SK-N-SH (cell line): ENCODE measurements at regions not wholly inside any gene's neighbourhood (a gene's known extent, or its start where the extent isn't known, plus 50 kb on each side); places are given as distances from the start of the nearest gene placed in this dataset.
A peak's percentile ranks its signal among the peaks of the same experiment; 100 is the strongest.

Source experiments
- CTCF ChIA-PET: fragments of 300-600, 350-600 bp; formaldehyde crosslinking; extraction: SDS; loops from one replicate; lab custom pipeline; 2021; lab: Yijun Ruan, JAX
- POLR2A ChIA-PET: fragments of 350-600 bp; sonication (Branson Sonifier 250); formaldehyde crosslinking; extraction: SDS; loops from one replicate; lab custom pipeline; 2020; ENCODE audit warnings: antibody characterized with exemption, inconsistent platforms; lab: Yijun Ruan, JAX
- DNase-seq: peaks from one replicate; pipeline ENCODE4 v3.0.0; 2012
- H2AFZ ChIP-seq: fragments of 200-600 bp; sonication (generic); 2 replicates; pipeline ENCODE4 v1.8.1; 2016; ENCODE audit warnings: antibody characterized with exemption, mild to moderate bottlenecking, low read depth
- H3F3A ChIP-seq: fragments of 200-600 bp; sonication (generic); replicated peaks from 2 replicates; pipeline ENCODE3; 2016; ENCODE audit warnings: antibody characterized with exemption, mild to moderate bottlenecking; ENCODE audit not compliant: insufficient read depth
- H3K27ac ChIP-seq, 2 experiments: fragments of 200-500 bp in 1 of 2; fragments of 200-600 bp in 1 of 2; sonication (Bioruptor generic) in 1 of 2; sonication (generic), shearing (Covaris generic) in 1 of 2; 2 replicates each; pipeline versions ENCODE4 v1.5.1 to v1.6.1; 2014 to 2016; ENCODE audit warnings: low read depth in 2 of 2, inconsistent platforms in 1 of 2, low read length in 1 of 2, mild to moderate bottlenecking in 1 of 2, mixed read lengths in 1 of 2
- H3K27me3 ChIP-seq: fragments of 200-600 bp; sonication (generic), shearing (Covaris generic); 2 replicates; pipeline ENCODE4 v1.6.1; 2016; ENCODE audit warnings: mixed run types; ENCODE audit not compliant: insufficient read depth
- H3K36me3 ChIP-seq, 2 experiments: fragments of 200-500 bp in 1 of 2; fragments of 200-600 bp in 1 of 2; sonication (Bioruptor generic) in 1 of 2; sonication (generic) in 1 of 2; replicated peaks in 1 of 2; 2 replicates each; pipeline versions ENCODE3 to v1.5.1; 2014 to 2016; ENCODE audit warnings: low read length in 1 of 2, mild to moderate bottlenecking in 1 of 2; ENCODE audit not compliant: insufficient read depth in 2 of 2, control insufficient read depth in 1 of 2
- H3K4me1 ChIP-seq, 2 experiments: fragments of 200-500 bp in 1 of 2; fragments of 200-600 bp in 1 of 2; sonication (Bioruptor generic) in 1 of 2; sonication (generic), shearing (Covaris generic) in 1 of 2; 2 replicates each; pipeline versions ENCODE4 v1.5.1 to v1.6.1; 2014 to 2016; ENCODE audit warnings: low read depth in 1 of 2, low read length in 1 of 2, mixed run types in 1 of 2; ENCODE audit not compliant: insufficient read depth in 2 of 2, control insufficient read depth in 1 of 2
- H3K4me2 ChIP-seq: fragments of 200-600 bp; sonication (generic), shearing (Covaris generic); 2 replicates; pipeline ENCODE4 v1.6.1; 2017; ENCODE audit warnings: mixed run types
- H3K4me3 ChIP-seq, 2 experiments: fragments of 200-500 bp in 1 of 2; fragments of 200-600 bp in 1 of 2; sonication (Bioruptor generic) in 1 of 2; sonication (generic), shearing (Covaris generic) in 1 of 2; 2 replicates each; pipeline versions ENCODE4 v1.5.1 to v1.8.1; 2014 to 2016; ENCODE audit warnings: low read depth in 2 of 2, inconsistent platforms in 1 of 2, low read length in 1 of 2, mild to moderate bottlenecking in 1 of 2, mixed read lengths in 1 of 2, moderate library complexity in 1 of 2
- H3K79me2 ChIP-seq: fragments of 200-600 bp; sonication (generic); 2 replicates; pipeline ENCODE4 v1.8.1; 2017; ENCODE audit warnings: mild to moderate bottlenecking; ENCODE audit not compliant: insufficient read depth
- H3K9ac ChIP-seq: fragments of 200-600 bp; sonication (generic); 2 replicates; pipeline ENCODE4 v1.6.1; 2017; ENCODE audit warnings: mixed run types
- H3K9me2 ChIP-seq: fragments of 200-600 bp; sonication (generic); 2 replicates; pipeline ENCODE4 v1.6.1; 2017; ENCODE audit warnings: mixed run types
- H3K9me3 ChIP-seq: fragments of 200-600 bp; sonication (generic); 2 replicates; pipeline ENCODE4 v1.6.1; 2017; ENCODE audit warnings: mixed run types, mild to moderate bottlenecking, moderate library complexity
- H4K20me1 ChIP-seq: fragments of 200-600 bp; sonication (generic); 2 replicates; pipeline ENCODE4 v1.6.1; 2017; ENCODE audit warnings: mild to moderate bottlenecking, mixed run types; ENCODE audit not compliant: insufficient read depth
- EP300 ChIP-seq, 2 experiments: IDR thresholded peaks; 2 replicates each; pipeline versions ENCODE4 v1.4.0 to v1.6.1; 2012; ENCODE audit warnings: borderline replicate concordance in 1 of 2, low read depth in 1 of 2, low read length in 1 of 2
- FOSL2 ChIP-seq: IDR thresholded peaks from 2 replicates; pipeline ENCODE4 v1.4.0; 2012; ENCODE audit warnings: low read depth, mild to moderate bottlenecking, moderate library complexity, borderline replicate concordance
- FOXM1 ChIP-seq: IDR thresholded peaks from 2 replicates; pipeline ENCODE4 v1.4.0; 2012; ENCODE audit warnings: low read depth, mild to moderate bottlenecking
- JUND ChIP-seq: IDR thresholded peaks from 2 replicates; pipeline ENCODE4 v1.4.0; 2012
- MEF2A ChIP-seq: IDR thresholded peaks from 2 replicates; pipeline ENCODE4 v1.4.0; 2012; ENCODE audit warnings: low read depth, borderline replicate concordance
- MXI1 ChIP-seq: IDR thresholded peaks from 2 replicates; pipeline ENCODE4 v1.6.1; 2012; ENCODE audit warnings: mild to moderate bottlenecking, low read depth, low read length, improper control_type of control experiment
- NFIC ChIP-seq: IDR thresholded peaks from 2 replicates; pipeline ENCODE4 v1.4.0; 2012; ENCODE audit warnings: borderline replicate concordance
- NRF1 ChIP-seq: IDR thresholded peaks from 2 replicates; pipeline ENCODE4 v1.6.1; 2012; ENCODE audit warnings: low read depth, mild to moderate bottlenecking, low read length
- PBX3 ChIP-seq: IDR thresholded peaks from 2 replicates; pipeline ENCODE4; 2012
- REST ChIP-seq: IDR thresholded peaks from 2 replicates; pipeline ENCODE4 v1.6.1; 2012; ENCODE audit warnings: mild to moderate bottlenecking, low read depth, low read length, moderate library complexity
- SIN3A ChIP-seq: IDR thresholded peaks from 2 replicates; pipeline ENCODE4 v1.6.1; 2012; ENCODE audit warnings: low read depth, mild to moderate bottlenecking, low read length, moderate library complexity, borderline replicate concordance
- TCF12 ChIP-seq: IDR thresholded peaks from 2 replicates; pipeline ENCODE4 v1.4.0; 2012
- TEAD4 ChIP-seq: IDR thresholded peaks from 2 replicates; pipeline ENCODE4 v1.4.0; 2012; ENCODE audit warnings: mild to moderate bottlenecking, borderline replicate concordance; ENCODE audit not compliant: insufficient read depth
- WGBS: methylation state at CpG from one replicate; pipeline ENCODE4 v1.1.6; 2017; ENCODE audit warnings: low lambda C conversion rate; 5-methylcytosine and 5-hydroxymethylcytosine counted together
- TF ChIP-seq, protein P1 (sequence below): IDR thresholded peaks from 2 replicates; pipeline ENCODE4 v1.4.0; 2012; ENCODE audit warnings: low read depth, borderline replicate concordance

- H3K9me3 ChIP-seq = no peaks in the 10 kb centered on the region
- H3K9me2 ChIP-seq = no peaks in the 10 kb centered on the region
- peak overlapping the region; percentile 86 to 93 for H3K27ac ChIP-seq
- peak overlapping the region; percentile 84; the same call in 1 of the 2 replicates for H2AFZ ChIP-seq
- H3K4me2 ChIP-seq = peak overlapping the region; percentile 49; the same call in 1 of the 2 replicates
- peak overlapping the region; percentile 47; the same call in 1 of the 2 replicates for H3K9ac ChIP-seq
- no peak for TF ChIP-seq SIN3A
- TF ChIP-seq REST = no peak
- TF ChIP-seq, protein P1, sequence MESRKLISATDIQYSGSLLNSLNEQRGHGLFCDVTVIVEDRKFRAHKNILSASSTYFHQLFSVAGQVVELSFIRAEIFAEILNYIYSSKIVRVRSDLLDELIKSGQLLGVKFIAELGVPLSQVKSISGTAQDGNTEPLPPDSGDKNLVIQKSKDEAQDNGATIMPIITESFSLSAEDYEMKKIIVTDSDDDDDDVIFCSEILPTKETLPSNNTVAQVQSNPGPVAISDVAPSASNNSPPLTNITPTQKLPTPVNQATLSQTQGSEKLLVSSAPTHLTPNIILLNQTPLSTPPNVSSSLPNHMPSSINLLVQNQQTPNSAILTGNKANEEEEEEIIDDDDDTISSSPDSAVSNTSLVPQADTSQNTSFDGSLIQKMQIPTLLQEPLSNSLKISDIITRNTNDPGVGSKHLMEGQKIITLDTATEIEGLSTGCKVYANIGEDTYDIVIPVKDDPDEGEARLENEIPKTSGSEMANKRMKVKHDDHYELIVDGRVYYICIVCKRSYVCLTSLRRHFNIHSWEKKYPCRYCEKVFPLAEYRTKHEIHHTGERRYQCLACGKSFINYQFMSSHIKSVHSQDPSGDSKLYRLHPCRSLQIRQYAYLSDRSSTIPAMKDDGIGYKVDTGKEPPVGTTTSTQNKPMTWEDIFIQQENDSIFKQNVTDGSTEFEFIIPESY = no peak
- 0 out of 2 replicates have a peak, but pooled peaks have one; percentile 11 for TF ChIP-seq TEAD4
- TF ChIP-seq TCF12 = peak; percentile 36
- TF ChIP-seq PBX3 = peak; percentile 71
- no peak for TF ChIP-seq FOXM1
- peak; percentile 38; the same call in 1 of the 2 replicates for TF ChIP-seq FOSL2
- peak; percentile 16; the same call in 1 of the 2 replicates for TF ChIP-seq NFIC
- no peak for TF ChIP-seq MEF2A
- no peak for TF ChIP-seq MXI1
- TF ChIP-seq EP300 (IDR thresholded peaks at IDR 0.05; ENCODE audit: borderline replicate concordance in 1 of 2, low read depth in 1 of 2, low read length in 1 of 2) = peak; percentile 13 to 59; a peak in 2 of 4 replicates
- no peak for TF ChIP-seq NRF1
- TF ChIP-seq JUND = peak; percentile 15; the same call in 1 of the 2 replicates
- TF ChIP-seq, all 33 proteins: peak for 7
- H3F3A ChIP-seq = peaks cover 47% of the 10 kb centered on the region
- WGBS = 26% methylated on average over 6 of the region's 6 CpGs
- no peaks in the 10 kb centered on the region for H4K20me1 ChIP-seq
- DNase-seq = no peak
- 0 out of 2 replicates have a peak, but pooled peaks cover 3% of the 10 kb centered on the region for H3K79me2 ChIP-seq
- POLR2A ChIA-PET = no interaction called here
- H3K4me3 ChIP-seq = no peak overlapping the region; a peak in 1 of 4 replicates
- H3K4me1 ChIP-seq = peaks cover 0 to 4% of the 10 kb centered on the region in 2 experiments; a peak in 2 of 4 replicates
- CTCF ChIA-PET = interaction anchor here (0.7 kb wide), 1 partner anchor 63 kb away, joined by 4 read pairs; no protein-coding TSS in a partner anchor
- H3K36me3 ChIP-seq = no peaks in the 10 kb centered on the region
- no peaks in the 10 kb centered on the region for H3K27me3 ChIP-seq
Measured at GRCh38 chr6:140602431-140603248, 1228.2 kb upstream of the CITED2 start.
